ENCODE measurements at regions not wholly inside any gene's neighbourhood (a gene's known extent, or its start where the extent isn't known, plus 50 kb on each side); places are given as distances from the start of the nearest gene placed in this dataset.

GRCh38 chr5:30831123-30831522 lies 362.4 kb upstream of the CDH6 start:
- no peak for TF ChIP-seq SMC3 (IDR thresholded peaks at IDR 0.05; ENCODE audit: low read depth, low read length)
- no peak for TF ChIP-seq ZBTB33 (IDR thresholded peaks at IDR 0.05; ENCODE audit: borderline replicate concordance, low read depth)
- no peak for TF ChIP-seq YY1 (IDR thresholded peaks at IDR 0.05; ENCODE audit: low read depth)
- TF ChIP-seq EZH2phosphoT487 (IDR thresholded peaks at IDR 0.05; ENCODE audit: borderline replicate concordance, low read depth), result no peak
- Histone ChIP-seq H2AFZ (ENCODE audit: low read depth) (no peak overlapping the region), H3F3A (replicated peaks; ENCODE audit: insufficient read depth) (no peaks in the 10 kb centered on the region), H3K27me3 (ENCODE audit: insufficient read depth) (no peaks in the 10 kb centered on the region), H3K4me2 (no peak overlapping the region), H3K27ac (ENCODE audit: low read depth in 2 of 2, low read length in 1 of 2) (no peak overlapping the region), H4K20me1 (ENCODE audit: insufficient read depth) (no peaks in the 10 kb centered on the region), H3K36me3 (replicated peaks in 1 of 2; ENCODE audit: control insufficient read depth in 1 of 2, insufficient read depth in 2 of 2, low read length in 1 of 2) (no peaks in the 10 kb centered on the region), H3K79me2 (ENCODE audit: insufficient read depth) (no peaks in the 10 kb centered on the region), H3K9me2 (no peaks in the 10 kb centered on the region), H3K4me1 (ENCODE audit: control insufficient read depth in 1 of 2, insufficient read depth in 2 of 2, low read depth in 1 of 2, low read length in 1 of 2) (no peaks in the 10 kb centered on the region), H3K9me3 (no peaks in the 10 kb centered on the region), H3K9ac (no peak overlapping the region), H3K4me3 (ENCODE audit: low read depth in 2 of 2, low read length in 1 of 2) (no peak overlapping the region)
- CTCF ChIA-PET, result no interaction called here
- 2% methylated on average over 3 of the region's 3 CpGs for WGBS (ENCODE audit: low lambda C conversion rate)
- DNase-seq, result no peak
- POLR2A ChIA-PET, result no interaction called here

GRCh38 chr5:30811298-30811697 lies 382.2 kb upstream of the CDH6 start:
- no peaks in the 10 kb centered on the region for H3F3A ChIP-seq (replicated peaks; ENCODE audit: insufficient read depth)
- H3K27ac ChIP-seq (ENCODE audit: low read depth in 2 of 2, low read length in 1 of 2), result no peak overlapping the region
- ChIA-PET POLR2A (no interaction called here), CTCF (no interaction called here)
- no peaks in the 10 kb centered on the region for H3K9me3 ChIP-seq
- H3K4me2 ChIP-seq, result no peak overlapping the region
- no peak for DNase-seq
- H3K36me3 ChIP-seq (replicated peaks in 1 of 2; ENCODE audit: control insufficient read depth in 1 of 2, insufficient read depth in 2 of 2, low read length in 1 of 2), result no peaks in the 10 kb centered on the region
- H3K79me2 ChIP-seq (ENCODE audit: insufficient read depth), result no peaks in the 10 kb centered on the region
- no peak overlapping the region for H2AFZ ChIP-seq (ENCODE audit: low read depth)
- H3K9ac ChIP-seq, result no peak overlapping the region
- H3K4me1 ChIP-seq (ENCODE audit: control insufficient read depth in 1 of 2, insufficient read depth in 2 of 2, low read depth in 1 of 2, low read length in 1 of 2), result no peaks in the 10 kb centered on the region
- no peaks in the 10 kb centered on the region for H3K27me3 ChIP-seq (ENCODE audit: insufficient read depth)
- 13% methylated on average over 3 of the region's 3 CpGs for WGBS (ENCODE audit: low lambda C conversion rate)
- no peaks in the 10 kb centered on the region for H3K9me2 ChIP-seq
- TF ChIP-seq JUND (IDR thresholded peaks at IDR 0.05) (no peak), FOXM1 (IDR thresholded peaks at IDR 0.05; ENCODE audit: low read depth) (no peak), IRF3 (IDR thresholded peaks at IDR 0.05; ENCODE audit: low read depth, low read length) (no peak), RFX5 (IDR thresholded peaks at IDR 0.05; ENCODE audit: low read length) (no peak), USF2 (IDR thresholded peaks at IDR 0.05; ENCODE audit: borderline replicate concordance, low read depth, low read length) (no peak), RCOR1 (IDR thresholded peaks at IDR 0.05; ENCODE audit: low read length) (no peak)
- H4K20me1 ChIP-seq (ENCODE audit: insufficient read depth), result no peaks in the 10 kb centered on the region
- H3K4me3 ChIP-seq (ENCODE audit: low read depth in 2 of 2, low read length in 1 of 2), result no peak overlapping the region

All from SK-N-SH (cell line).